H1 (cell line): ENCODE measurements at regions not wholly inside any gene's neighbourhood (a gene's known extent, or its start where the extent isn't known, plus 50 kb on each side); places are given as distances from the start of the nearest gene placed in this dataset.

Experiments
- CTCF ChIA-PET: fragments of 300-600 bp; sonication (Branson Sonifier 250); formaldehyde crosslinking; loops from one replicate; lab custom pipeline; 2021; ENCODE audit not compliant: partially characterized antibody; lab: Charles Lee
- POLR2A ChIA-PET: fragments of 300-600 bp; sonication (Branson Sonifier 250); formaldehyde crosslinking; loops from one replicate; lab custom pipeline; 2021; ENCODE audit warnings: inconsistent platforms; ENCODE audit not compliant: partially characterized antibody; lab: Charles Lee
- DNase-seq, 2 experiments: peaks; one replicate each; pipeline versions ENCODE4 v3.0.0 to v3.0.0-alpha.2; 2010 to 2022; ENCODE audit warnings: low spot score in 2 of 2, low read depth in 1 of 2, mixed read lengths in 1 of 2
- FAIRE-seq: peaks from 2 replicates; lab custom pipeline; 2011; peaks lifted over from hg19 to GRCh38; lab: Jason Lieb, UNC
- H2AFZ ChIP-seq: 2 replicates; pipeline ENCODE4 v1.8.1; 2012; ENCODE audit warnings: low read length, inconsistent platforms
- H2AK5ac ChIP-seq: 2 replicates; pipeline ENCODE4 v1.6.1; 2013; ENCODE audit warnings: low read depth, low read length
- H2BK120ac ChIP-seq: replicated peaks from 2 replicates; pipeline ENCODE3; 2013; ENCODE audit warnings: low read depth, low read length, inconsistent platforms
- H2BK12ac ChIP-seq: 2 replicates; pipeline ENCODE4 v1.6.1; 2013; ENCODE audit warnings: low read depth, low read length
- H2BK15ac ChIP-seq: 2 replicates; pipeline ENCODE4 v1.6.1; 2013; ENCODE audit warnings: low read length
- H2BK20ac ChIP-seq: 2 replicates; pipeline ENCODE4 v1.6.1; 2013; ENCODE audit warnings: low read length
- H2BK5ac ChIP-seq: 2 replicates; pipeline ENCODE4 v1.6.1; 2013; ENCODE audit warnings: low read depth, low read length
- H3K14ac ChIP-seq: 2 replicates; pipeline ENCODE4 v1.6.1; 2013; ENCODE audit warnings: inconsistent platforms; ENCODE audit not compliant: insufficient read length
- H3K18ac ChIP-seq: 2 replicates; pipeline ENCODE4 v1.6.1; 2013; ENCODE audit warnings: low read length; ENCODE audit errors: extremely low read depth
- H3K23ac ChIP-seq: 2 replicates; pipeline ENCODE4 v1.6.1; 2013; ENCODE audit warnings: inconsistent platforms; ENCODE audit not compliant: insufficient read length
- H3K23me2 ChIP-seq: 2 replicates; pipeline ENCODE4 v1.6.1; 2013; ENCODE audit warnings: low read depth, low read length
- H3K27ac ChIP-seq: 2 replicates; pipeline ENCODE4 v1.6.1; 2011; ENCODE audit warnings: low read depth, low read length, inconsistent platforms
- H3K27me3 ChIP-seq, 4 experiments: replicated peaks in 1 of 4; 1 replicate in 1 of 4; 2 replicates in 3 of 4; pipeline versions ENCODE4 v1.6.1 to v1.8.1; 2011 to 2013; ENCODE audit warnings: low read length in 3 of 4, mild to moderate bottlenecking in 3 of 4, inconsistent platforms in 2 of 4, mixed read lengths in 2 of 4, moderate library complexity in 1 of 4; ENCODE audit not compliant: control insufficient read depth in 3 of 4, insufficient read depth in 3 of 4; ENCODE audit errors: extremely low read depth in 1 of 4
- H3K36me3 ChIP-seq, 4 experiments: 2 replicates each; pipeline versions ENCODE4 v1.6.1 to v1.8.1; 2011 to 2013; ENCODE audit warnings: mild to moderate bottlenecking in 4 of 4, low read length in 3 of 4, moderate library complexity in 2 of 4, control low read depth in 1 of 4, inconsistent platforms in 1 of 4; ENCODE audit not compliant: insufficient read depth in 4 of 4, control insufficient read depth in 2 of 4
- H3K4ac ChIP-seq: replicated peaks from 2 replicates; pipeline ENCODE3; 2013; ENCODE audit warnings: low read length, low read depth, mixed read lengths, inconsistent platforms; ENCODE audit not compliant: insufficient read length
- H3K4me1 ChIP-seq, 4 experiments: replicated peaks in 1 of 4; 1 replicate in 1 of 4; 2 replicates in 3 of 4; pipeline versions ENCODE4 v1.6.1 to v1.8.1; 2011 to 2013; ENCODE audit warnings: low read length in 3 of 4, inconsistent platforms in 2 of 4, mixed read lengths in 1 of 4; ENCODE audit not compliant: insufficient read depth in 4 of 4, control insufficient read depth in 3 of 4
- H3K4me2 ChIP-seq, 2 experiments: 2 replicates each; pipeline versions ENCODE4 v1.6.1 to v1.8.1; 2011 to 2013; ENCODE audit warnings: low read depth in 2 of 2, low read length in 2 of 2, control low read depth in 1 of 2, inconsistent platforms in 1 of 2, mild to moderate bottlenecking in 1 of 2; ENCODE audit not compliant: insufficient read depth in 1 of 2
- H3K4me3 ChIP-seq, 4 experiments: fragments of 200-600, 300-600 bp in 1 of 4; sonication (generic), shearing (Covaris generic), sonication (Bioruptor Twin) in 1 of 4; 2 replicates each; pipeline versions ENCODE4 v1.5.1 to v1.8.1; 2011 to 2016; ENCODE audit warnings: low read length in 4 of 4, low read depth in 3 of 4, control low read depth in 2 of 4, inconsistent platforms in 2 of 4, mild to moderate bottlenecking in 2 of 4, mixed read lengths in 1 of 4, moderate library complexity in 1 of 4; ENCODE audit not compliant: insufficient read depth in 2 of 4; ENCODE audit errors: extremely low read depth in 1 of 4
- H3K56ac ChIP-seq: replicated peaks from 2 replicates; pipeline ENCODE3; 2013; ENCODE audit warnings: low read depth, mild to moderate bottlenecking, mixed read lengths, low read length, inconsistent platforms; ENCODE audit not compliant: insufficient read length
- H3K79me1 ChIP-seq: 2 replicates; pipeline ENCODE4 v1.6.1; 2013; ENCODE audit warnings: low read depth, low read length, control low read depth
- H3K79me2 ChIP-seq, 2 experiments: 2 replicates each; pipeline versions ENCODE4 v1.6.1 to v1.8.1; 2012 to 2013; ENCODE audit warnings: low read length in 2 of 2, mild to moderate bottlenecking in 2 of 2, inconsistent platforms in 1 of 2; ENCODE audit not compliant: insufficient read depth in 2 of 2, control insufficient read depth in 1 of 2
- H3K9ac ChIP-seq, 4 experiments: replicated peaks in 1 of 4; 1 replicate in 1 of 4; 2 replicates in 3 of 4; pipeline versions ENCODE4 v1.6.1 to v1.8.1; 2011 to 2013; ENCODE audit warnings: low read depth in 3 of 4, low read length in 3 of 4, control low read depth in 2 of 4, mild to moderate bottlenecking in 2 of 4, moderate library complexity in 2 of 4, inconsistent platforms in 1 of 4; ENCODE audit errors: extremely low read depth in 1 of 4
- H3K9me3 ChIP-seq, 2 experiments: 2 replicates each; pipeline versions ENCODE4 v1.6.1 to v1.8.1; 2012 to 2013; ENCODE audit warnings: mild to moderate bottlenecking in 2 of 2, moderate library complexity in 2 of 2, control low read depth in 1 of 2, inconsistent platforms in 1 of 2, low read depth in 1 of 2, low read length in 1 of 2, mixed read lengths in 1 of 2; ENCODE audit not compliant: insufficient read depth in 2 of 2
- H4K20me1 ChIP-seq, 2 experiments: replicated peaks in 1 of 2; 2 replicates each; pipeline versions ENCODE3 to v1.8.1; 2011 to 2013; ENCODE audit warnings: inconsistent platforms in 2 of 2, low read length in 2 of 2, mild to moderate bottlenecking in 1 of 2; ENCODE audit not compliant: insufficient read depth in 2 of 2, control insufficient read depth in 1 of 2
- H4K5ac ChIP-seq: 2 replicates; pipeline ENCODE4 v1.6.1; 2013; ENCODE audit warnings: low read length, low read depth, mixed read lengths, inconsistent platforms; ENCODE audit not compliant: insufficient read length
- H4K8ac ChIP-seq: 2 replicates; pipeline ENCODE4 v1.8.0; 2013; ENCODE audit warnings: mild to moderate bottlenecking, moderate library complexity, low read length, inconsistent platforms; ENCODE audit not compliant: insufficient read depth; ENCODE audit errors: extremely low read depth
- H4K91ac ChIP-seq: replicated peaks from 2 replicates; pipeline ENCODE3; 2013; ENCODE audit warnings: low read length, mixed read lengths, inconsistent platforms; ENCODE audit not compliant: insufficient read length
- CTBP2 ChIP-seq: IDR thresholded peaks from 2 replicates; pipeline ENCODE4 v1.7.0; 2011; ENCODE audit warnings: borderline replicate concordance, mild to moderate bottlenecking, moderate library complexity, mixed read lengths, low read length; ENCODE audit not compliant: insufficient read depth, insufficient read length
- SP4 ChIP-seq: IDR thresholded peaks from 2 replicates; pipeline ENCODE4 v1.6.1; 2012; ENCODE audit warnings: low read length, inconsistent platforms
- WGBS, 2 experiments: shearing (Covaris generic) in 1 of 2; methylation state at CpG; one replicate each; pipeline versions ENCODE4 v1.1.6 to v1.1.7; 2013 to 2015; ENCODE audit warnings: low lambda C conversion rate in 2 of 2, mixed read lengths in 2 of 2, inconsistent platforms in 1 of 2, low coverage in 1 of 2, missing lambda C conversion rate in 1 of 2; ENCODE audit not compliant: insufficient replicate concordance in 2 of 2, insufficient coverage in 1 of 2, insufficient read length in 1 of 2; ENCODE audit errors: extremely low coverage in 1 of 2, missing lambda C conversion rate in 1 of 2; 5-methylcytosine and 5-hydroxymethylcytosine counted together

DNA sequence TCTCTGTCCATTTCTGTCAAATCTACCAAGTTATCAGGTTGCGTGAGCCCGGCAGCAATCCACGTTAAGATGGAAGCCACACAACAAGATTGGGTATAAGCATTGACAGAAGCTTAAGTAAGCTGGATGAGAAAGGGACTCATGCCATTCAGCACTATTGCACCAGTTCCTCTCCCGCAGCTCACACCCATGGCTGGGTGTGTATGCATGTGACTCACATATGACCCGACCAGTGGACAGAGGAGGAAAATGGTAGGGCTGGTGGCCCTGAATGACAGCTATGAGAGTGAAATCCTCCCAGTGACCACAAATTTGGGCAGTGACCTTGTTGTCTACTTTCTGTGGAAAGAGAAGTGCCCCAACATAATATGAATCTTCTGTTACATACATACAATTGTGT is 113.5 kb downstream of the OTOR start:
- H3K27me3 ChIP-seq = no peaks in the 10 kb centered on the region; a peak in 1 of 7 replicates
- FAIRE-seq = no peak
- H3K4ac ChIP-seq = no peak overlapping the region
- H4K5ac ChIP-seq = no peak overlapping the region
- no peak overlapping the region for H3K4me2 ChIP-seq
- H4K8ac ChIP-seq = no peak overlapping the region
- no peak overlapping the region for H3K14ac ChIP-seq
- no peak overlapping the region for H4K91ac ChIP-seq
- H3K23ac ChIP-seq = no peak overlapping the region
- ChIA-PET CTCF (no interaction called here), POLR2A (no interaction called here)
- no peaks in the 10 kb centered on the region for H3K79me2 ChIP-seq
- no peaks in the 10 kb centered on the region for H3K79me1 ChIP-seq
- H3K18ac ChIP-seq = no peak overlapping the region
- H2AK5ac ChIP-seq = no peak overlapping the region
- no peak overlapping the region for H2BK20ac ChIP-seq
- H3K4me1 ChIP-seq = no peaks in the 10 kb centered on the region
- H2BK12ac ChIP-seq = no peak overlapping the region
- no peak overlapping the region for H2BK120ac ChIP-seq
- no peak overlapping the region for H3K27ac ChIP-seq
- H3K9ac ChIP-seq = no peak overlapping the region
- H2BK5ac ChIP-seq = no peak overlapping the region
- H2BK15ac ChIP-seq = no peak overlapping the region
- no peak overlapping the region for H3K4me3 ChIP-seq
- no peak overlapping the region for H3K56ac ChIP-seq
- 96% methylated on average over 5 of the region's 5 CpGs; no CpG with 5 or more reads in 1 of the 2 experiments for WGBS, 2 experiments
- no peaks in the 10 kb centered on the region; a peak in 1 of 4 replicates for H3K9me3 ChIP-seq
- no peak overlapping the region for H2AFZ ChIP-seq
- no peaks in the 10 kb centered on the region for H4K20me1 ChIP-seq
- no peaks in the 10 kb centered on the region for H3K23me2 ChIP-seq
- DNase-seq = no peak
- no peaks in the 10 kb centered on the region for H3K36me3 ChIP-seq
- TF ChIP-seq SP4 = no peak
- no peak for TF ChIP-seq CTBP2
